ENCODE measurements at regions not wholly inside any gene's neighbourhood (a gene's known extent, or its start where the extent isn't known, plus 50 kb on each side); places are given as distances from the start of the nearest gene placed in this dataset.

GRCh38 chr6:37557645-37558114 is 58.0 kb upstream of the CCDC167 start:
- TF ChIP-seq CTCF (IDR thresholded peaks at IDR 0.05; ENCODE audit: low read length) (no peak), EZH2 (IDR thresholded peaks at IDR 0.05; ENCODE audit: borderline replicate concordance, low read length) (no peak)
